HUDEP-2 (cell line): ENCODE measurements at regions not wholly inside any gene's neighbourhood (a gene's known extent, or its start where the extent isn't known, plus 50 kb on each side); places are given as distances from the start of the nearest gene placed in this dataset.

ENCODE experiments used
- DNase-seq, 76 experiments: peaks; one replicate each; lab custom pipeline; 2025; ENCODE audit not compliant: unreplicated experiment in 76 of 76; lab: John Stamatoyannopoulos, UW

- DNase-seq, result no peak
Observed at GRCh38 chr13:44756276-44756810, 180.2 kb upstream of the TSC22D1 start.

- no peak for DNase-seq
Observed at GRCh38 chr13:44755872-44756271, 179.7 kb upstream of the TSC22D1 start.

GRCh38 chr13:44752164-44752563 lies 176.0 kb upstream of the TSC22D1 start:
- no peak for DNase-seq

GRCh38 chr13:44750630-44751029 lies 174.5 kb upstream of the TSC22D1 start:
- no peak for DNase-seq

- DNase-seq, result no peak
Observed at GRCh38 chr13:44749906-44750305, 173.8 kb upstream of the TSC22D1 start.

GRCh38 chr13:44748439-44748838 lies 172.3 kb upstream of the TSC22D1 start:
- no peak for DNase-seq

GRCh38 chr13:44747179-44747578 lies 171.0 kb upstream of the TSC22D1 start:
- DNase-seq, result no peak

- no peak for DNase-seq
Observed at GRCh38 chr13:44746690-44747089, 170.6 kb upstream of the TSC22D1 start.

- DNase-seq, result no peak
Observed at GRCh38 chr13:44744880-44745633, 168.9 kb upstream of the TSC22D1 start.

GRCh38 chr13:44739539-44739938 lies 163.4 kb upstream of the TSC22D1 start:
- DNase-seq, result no peak

- no peak for DNase-seq
Observed at GRCh38 chr13:44739120-44739519, 163.0 kb upstream of the TSC22D1 start.

- DNase-seq, result no peak
Observed at GRCh38 chr13:44738463-44738862, 162.3 kb upstream of the TSC22D1 start.

DNA sequence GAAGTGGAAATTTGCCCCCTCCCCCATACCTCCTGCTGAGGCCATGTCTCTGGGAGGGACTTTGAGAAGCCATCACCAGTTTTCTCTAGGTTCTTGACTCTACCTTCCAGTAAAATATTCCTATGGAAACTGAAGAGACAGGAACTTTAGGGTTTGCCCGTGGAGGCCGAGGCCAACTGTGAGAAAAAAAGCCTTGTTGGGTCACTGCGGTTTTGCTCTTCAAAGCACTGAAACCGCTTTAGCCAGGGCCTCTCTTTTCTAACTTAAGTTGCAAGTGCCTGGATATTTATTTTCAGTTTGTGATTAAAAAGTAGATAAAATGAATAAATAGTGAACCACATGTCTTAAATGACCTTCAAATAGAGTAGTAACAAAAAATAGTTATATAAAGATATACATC lies 159.7 kb upstream of the TSC22D1 start:
- DNase-seq, result no peak

DNA sequence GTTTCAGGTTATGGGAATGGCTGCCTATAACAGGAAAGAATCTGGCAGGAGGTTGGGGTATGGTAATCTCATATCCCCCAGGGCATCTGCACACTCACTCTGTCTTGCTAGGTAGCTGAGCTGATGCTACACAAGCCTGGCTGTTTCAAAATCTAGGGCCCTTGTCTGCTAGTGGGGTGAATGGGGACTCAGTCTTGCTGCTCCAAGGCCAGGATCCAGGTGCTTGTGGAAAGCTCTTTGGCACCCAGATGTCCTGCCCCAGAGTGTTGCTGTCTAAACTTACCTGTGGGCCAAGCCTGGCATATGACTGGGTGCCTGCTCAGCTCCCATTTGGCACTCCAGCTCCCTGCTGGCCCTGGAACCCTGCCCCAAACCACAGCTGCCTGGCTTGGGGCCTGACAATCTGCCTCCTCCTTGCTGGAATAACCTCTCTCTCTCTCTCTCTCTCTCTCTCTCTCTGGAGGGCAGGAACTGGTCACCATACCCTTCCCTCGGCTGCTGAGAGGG lies 158.1 kb upstream of the TSC22D1 start:
- no peak for DNase-seq

DNA sequence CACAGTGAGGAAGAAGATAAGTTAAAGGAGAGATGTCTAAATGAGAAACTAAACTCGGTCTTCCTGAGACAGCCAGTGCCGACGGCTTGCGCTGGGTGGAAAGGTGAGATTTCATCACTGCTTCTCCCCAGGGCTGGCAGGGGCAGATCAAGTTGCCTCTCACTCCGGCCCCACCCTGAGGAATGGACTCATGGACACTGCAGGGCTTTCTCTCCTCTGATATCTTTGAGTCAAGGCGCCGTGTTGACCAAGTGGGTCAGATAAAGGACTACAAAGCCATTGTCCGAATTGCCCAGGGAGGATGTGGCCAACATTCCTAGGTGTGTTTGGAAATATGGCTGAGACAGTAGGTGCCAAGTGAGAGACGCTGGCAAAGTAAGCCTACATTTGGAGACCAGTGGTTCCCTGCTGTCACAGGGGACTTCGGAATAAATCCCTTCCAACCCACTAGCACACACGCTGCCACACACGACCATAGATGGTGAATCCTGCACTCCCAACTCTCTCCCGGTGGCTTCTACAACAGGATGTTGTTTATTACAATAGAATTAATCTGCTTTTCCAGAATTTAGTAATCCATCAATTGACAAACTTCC lies 156.5 kb upstream of the TSC22D1 start:
- DNase-seq, result no peak

- DNase-seq, result no peak
Observed at GRCh38 chr13:44730851-44731250, 154.7 kb upstream of the TSC22D1 start.

DNA sequence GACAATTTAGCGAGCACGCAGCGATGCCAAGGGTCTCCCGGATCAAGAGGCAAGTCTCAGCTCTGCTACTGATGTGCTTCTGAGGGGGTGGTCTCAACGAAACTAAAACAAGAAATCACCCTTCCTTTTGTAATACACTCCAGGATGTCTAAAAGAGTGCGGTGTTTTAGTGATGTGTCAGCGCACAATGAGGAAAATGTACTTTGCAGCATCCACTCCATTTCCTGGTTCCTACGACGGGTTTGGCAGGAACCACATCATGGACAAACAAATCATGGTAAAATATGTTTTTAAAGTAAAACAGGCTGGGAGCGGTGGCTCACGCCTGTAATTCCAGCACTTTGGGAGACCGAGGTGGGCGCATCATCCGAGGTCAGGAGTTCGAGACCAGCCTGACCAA lies 154.0 kb upstream of the TSC22D1 start:
- DNase-seq, result no peak

DNA sequence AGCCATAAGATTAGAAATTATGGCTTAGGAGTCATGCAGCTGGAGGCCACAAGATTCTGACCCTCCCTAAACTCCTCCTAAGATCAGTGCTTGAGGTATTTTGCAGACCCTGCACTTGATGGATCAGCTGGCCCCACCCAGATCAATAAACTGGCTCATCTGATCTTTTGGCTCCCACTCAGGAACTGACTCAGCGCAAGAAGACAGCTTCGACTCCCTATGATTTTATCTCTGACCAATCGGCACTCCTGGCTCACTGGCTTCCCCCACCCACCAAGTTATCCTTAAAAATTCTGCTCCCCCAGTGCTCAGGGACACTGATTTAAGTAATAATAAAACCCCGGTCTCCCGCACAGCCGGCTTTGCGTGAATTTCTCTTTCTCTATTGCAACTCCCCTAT lies 151.5 kb upstream of the TSC22D1 start:
- peak in 9 of 76 experiments; percentile 6 to 47 (median 12) for DNase-seq

DNA sequence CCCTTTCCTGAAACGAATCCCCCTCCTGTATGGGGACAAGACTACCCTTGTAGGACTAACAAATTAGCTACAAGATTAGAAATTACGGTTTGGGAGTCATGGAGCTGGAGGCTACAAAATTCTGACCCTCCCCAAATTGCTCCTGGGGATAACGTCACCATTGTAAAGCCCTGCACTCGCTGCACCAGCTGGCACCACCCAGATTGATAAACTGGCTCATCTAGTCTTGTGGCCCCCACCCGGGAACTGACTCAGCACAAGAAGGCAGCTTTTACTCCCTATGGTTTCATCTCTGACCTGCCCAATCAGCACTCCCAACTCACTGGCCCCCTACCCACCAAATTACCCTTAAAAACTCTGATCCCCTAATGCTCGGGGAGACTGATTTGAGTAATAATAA lies 150.6 kb upstream of the TSC22D1 start:
- DNase-seq, result peak in 22 of 76 experiments; percentile 3 to 31 (median 12)

DNA sequence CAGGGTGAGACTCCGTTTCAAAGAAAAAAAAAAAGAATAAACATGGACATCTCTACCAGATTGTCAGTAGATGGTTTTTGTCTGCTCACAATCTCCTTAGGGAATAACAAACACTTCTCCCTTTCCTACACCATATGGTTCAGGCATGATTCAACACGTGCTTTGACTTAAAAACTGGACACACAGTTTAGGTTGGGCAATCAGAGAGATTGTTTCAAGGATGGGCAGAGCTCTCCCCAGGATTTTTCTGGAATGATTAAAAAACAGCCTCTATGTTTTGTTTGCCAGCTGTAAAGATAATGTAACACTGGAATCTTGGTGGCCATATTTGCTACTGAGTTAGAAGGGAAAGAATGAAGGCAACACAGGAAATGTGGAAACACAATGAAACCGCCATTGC lies 150.1 kb upstream of the TSC22D1 start:
- DNase-seq, result no peak

- no peak for DNase-seq
Observed at GRCh38 chr13:44719857-44720671, 143.9 kb upstream of the TSC22D1 start.
